Epidermal melanocyte (primary cell): ENCODE measurements at regions not wholly inside any gene's neighbourhood (a gene's known extent, or its start where the extent isn't known, plus 50 kb on each side); places are given as distances from the start of the nearest gene placed in this dataset.
"Not testable (repeated sequence)": the region's sequence is repeated elsewhere in the genome, so short reads cannot be mapped to it uniquely, and the experiment has no call there.

Experiments used
- DNase-seq: peaks from one replicate; pipeline ENCODE4 v3.0.0; 2011; ENCODE audit warnings: low spot score; ENCODE audit not compliant: insufficient read length

DNA sequence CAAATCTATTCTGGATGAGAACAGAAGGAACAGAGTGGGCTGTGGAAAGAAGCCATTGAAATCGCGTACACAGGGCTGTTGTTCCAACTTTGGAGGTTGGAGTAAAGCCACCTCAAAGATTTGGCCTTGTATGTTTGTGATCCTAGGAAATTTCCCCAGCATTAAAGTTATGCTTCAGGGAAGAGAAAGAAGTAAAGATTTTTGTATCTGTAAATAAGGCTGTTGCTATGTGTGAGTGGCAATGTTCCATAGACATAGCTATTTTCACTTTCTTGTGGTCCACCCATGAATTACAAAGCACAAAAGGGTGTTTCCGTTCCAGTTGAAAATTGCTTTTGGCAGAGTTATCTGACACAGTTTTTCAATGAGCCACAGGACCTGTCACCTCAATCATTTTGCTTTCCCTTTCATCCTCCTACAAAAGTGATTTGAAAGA lies 321.3 kb downstream of the TFAP2B start:
- DNase-seq, result no peak

DNA sequence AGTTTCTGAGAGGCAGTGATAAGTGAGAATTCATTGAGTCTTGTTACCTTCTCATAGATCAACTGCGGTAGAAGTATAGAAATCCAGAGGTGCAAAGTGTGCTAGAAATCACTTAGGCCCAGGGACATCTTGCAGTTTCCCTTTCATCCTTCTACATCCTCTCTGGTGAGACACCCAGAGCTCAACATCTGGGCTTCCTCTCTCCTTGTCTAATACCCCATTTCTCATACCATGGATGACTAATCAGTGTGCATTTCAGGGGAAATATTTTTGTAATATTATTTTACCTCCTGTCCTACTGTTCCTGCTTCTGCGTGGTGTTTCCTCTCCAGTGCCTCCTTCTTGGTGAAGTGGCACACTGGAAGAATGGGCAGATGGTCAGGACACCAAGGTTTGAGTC lies 322.4 kb downstream of the TFAP2B start:
- no peak for DNase-seq

DNA sequence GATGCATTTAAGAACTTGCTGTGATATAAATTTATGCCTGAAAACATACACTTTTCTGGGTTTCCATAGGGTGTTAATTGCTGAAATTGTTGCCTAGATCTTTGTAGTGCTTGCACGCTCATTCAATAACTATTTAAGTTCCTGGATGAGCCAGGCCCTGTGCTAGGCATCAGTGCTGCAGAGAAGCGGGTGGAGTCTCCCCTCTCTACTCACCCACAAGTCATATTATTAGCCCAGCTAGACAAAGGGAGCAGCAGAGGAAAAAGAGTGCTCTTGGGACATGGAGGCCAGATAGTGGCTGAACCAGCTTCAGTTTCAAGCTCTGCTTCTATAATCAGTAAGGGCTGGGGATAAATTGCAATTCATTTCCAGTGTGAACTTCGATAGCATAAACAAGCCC lies 329.1 kb downstream of the TFAP2B start:
- DNase-seq, result no peak

DNA sequence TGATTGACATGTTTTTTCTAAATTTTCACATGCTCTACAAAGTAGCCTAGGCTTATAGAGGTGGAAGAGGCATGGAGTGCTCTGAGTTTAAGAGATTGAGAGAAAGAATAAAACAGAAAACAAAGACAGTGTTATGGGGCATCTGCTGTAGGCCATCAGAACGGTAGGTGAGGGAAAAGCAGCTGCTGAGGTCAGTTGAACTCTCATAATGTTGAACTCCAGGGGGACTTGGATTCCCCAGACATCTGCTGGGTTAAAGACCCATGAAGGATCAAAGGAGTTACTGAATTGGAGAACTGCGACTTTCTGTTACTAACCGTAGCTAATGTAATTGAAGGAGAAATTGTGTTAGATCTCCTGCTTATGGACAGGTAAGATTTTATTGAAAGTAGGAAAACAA lies 333.9 kb downstream of the TFAP2B start:
- no peak for DNase-seq

DNA sequence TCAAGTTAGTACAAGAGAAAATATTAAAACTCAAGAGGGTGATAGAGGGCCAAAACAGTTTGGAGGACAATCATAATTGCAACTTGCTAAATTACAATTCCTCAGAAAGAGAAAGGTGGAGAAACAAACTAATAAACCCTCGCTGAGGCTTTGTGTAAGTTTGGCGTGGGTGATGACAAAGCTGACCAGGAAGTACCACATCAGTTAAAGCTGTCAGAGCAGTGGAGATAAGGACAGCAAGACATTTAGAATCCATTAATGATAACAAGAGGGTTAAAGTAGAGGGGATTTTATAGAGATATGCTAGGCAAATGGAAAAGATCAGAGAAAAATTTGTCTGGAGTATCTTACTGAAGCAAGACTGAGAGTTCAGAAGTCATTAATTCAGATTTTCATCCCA lies 334.4 kb downstream of the TFAP2B start:
- no peak for DNase-seq

DNA sequence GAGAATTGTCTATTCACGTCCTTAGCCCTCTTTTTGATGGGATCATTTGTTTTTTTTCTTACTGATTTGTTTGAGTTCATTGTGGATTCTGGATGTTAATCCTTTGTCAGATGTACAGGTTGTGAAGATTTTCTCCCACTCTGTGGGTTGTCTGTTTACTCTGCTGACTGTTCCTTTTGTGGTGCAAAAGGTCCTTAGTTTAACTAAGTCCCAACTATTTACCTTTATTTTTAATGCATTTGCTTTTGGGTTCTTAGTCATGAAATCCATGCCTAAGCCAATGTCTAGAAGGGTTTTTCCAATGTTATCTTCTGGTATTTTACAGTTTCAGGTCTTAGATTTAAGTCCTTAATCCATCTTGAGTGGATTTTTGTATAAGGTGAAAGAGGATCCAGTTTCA lies 336.3 kb downstream of the TFAP2B start:
- DNase-seq, result not testable (repeated sequence)

DNA sequence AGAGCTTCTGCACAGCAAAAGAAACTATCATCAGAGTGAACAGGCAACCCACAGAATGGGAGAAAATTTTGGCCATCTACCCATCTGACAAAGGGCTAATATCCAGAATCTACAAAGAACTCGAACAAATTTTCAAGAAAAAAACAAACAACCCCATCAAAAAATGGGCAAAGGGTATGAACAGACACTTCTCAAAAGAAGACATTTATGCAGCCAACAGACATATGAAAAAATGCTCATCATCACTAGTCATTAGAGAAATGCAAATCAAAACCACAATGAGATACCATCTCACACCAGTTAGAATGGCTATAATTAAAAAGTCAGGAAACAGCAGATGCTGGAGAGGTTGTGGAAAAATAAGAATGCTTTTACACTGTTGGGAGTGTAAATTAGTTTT lies 340.6 kb downstream of the TFAP2B start:
- DNase-seq, result not testable (repeated sequence)

DNA sequence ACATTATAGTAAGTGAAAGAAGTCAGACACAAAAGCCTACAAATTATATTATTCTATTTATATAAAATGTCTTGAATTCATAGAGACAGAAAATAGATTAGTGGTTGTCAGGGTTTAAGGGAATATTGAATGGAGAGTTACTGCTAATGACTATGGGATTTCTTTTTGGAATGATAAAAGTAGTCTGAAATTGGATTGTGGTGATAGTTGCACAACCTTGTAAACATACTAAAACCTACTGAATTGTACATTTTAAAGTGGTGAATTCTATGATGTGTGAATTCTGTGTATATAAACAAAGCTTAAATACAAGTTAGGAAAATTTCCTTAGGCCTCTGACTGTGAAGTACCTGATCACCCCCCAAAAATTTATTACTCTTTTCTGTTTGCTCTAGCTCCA lies 343.1 kb downstream of the TFAP2B start:
- no peak for DNase-seq

DNA sequence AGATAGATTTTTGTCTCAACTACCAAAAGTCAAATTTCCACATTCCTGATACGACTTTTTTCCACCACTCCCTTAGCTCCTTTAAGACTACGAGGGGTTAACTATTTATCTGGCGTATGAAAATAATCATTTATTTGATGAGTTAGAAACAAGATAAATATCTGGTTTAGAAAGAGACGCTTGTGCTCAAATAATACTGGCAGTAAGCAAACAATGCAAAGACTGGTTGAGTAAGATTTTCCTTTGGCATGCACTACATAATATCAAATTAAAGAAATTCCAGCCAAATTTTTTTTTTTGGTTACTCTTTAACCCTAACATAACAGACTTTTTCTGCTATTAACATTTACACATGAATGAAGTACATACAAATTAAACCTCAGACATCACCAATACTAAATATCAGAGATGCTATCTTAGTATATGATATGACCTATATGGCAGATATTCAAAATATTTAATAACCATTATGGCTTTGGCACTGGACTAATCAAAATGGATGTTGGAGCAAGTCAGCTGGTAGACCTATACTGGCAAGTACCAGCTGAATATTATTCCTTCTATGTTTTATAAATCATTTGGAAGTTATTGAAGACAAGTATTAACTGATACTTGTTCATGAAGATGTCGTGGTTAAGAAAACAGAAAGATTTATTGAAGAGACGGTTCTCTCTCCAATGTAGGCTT lies 345.3 kb downstream of the TFAP2B start:
- no peak for DNase-seq

DNA sequence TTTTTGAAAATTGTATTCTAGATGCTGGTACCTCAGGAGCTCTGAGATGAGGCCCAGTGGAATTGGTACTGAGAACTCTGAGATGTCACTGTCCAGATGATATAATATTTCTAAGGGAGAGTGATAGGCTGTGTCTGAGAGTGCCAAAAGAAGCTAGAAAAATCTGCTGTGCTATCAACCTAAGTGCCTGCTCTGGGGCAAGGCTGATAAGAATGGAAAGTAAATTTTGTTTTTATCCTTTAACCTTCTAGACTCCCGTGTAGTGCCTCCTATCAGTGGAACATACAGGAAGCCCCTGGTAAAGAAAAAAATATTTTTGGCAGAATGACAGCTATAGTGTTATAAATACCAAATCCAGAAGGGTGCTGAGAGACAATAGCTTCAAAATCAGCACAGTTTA lies 348.2 kb downstream of the TFAP2B start:
- DNase-seq, result no peak

DNA sequence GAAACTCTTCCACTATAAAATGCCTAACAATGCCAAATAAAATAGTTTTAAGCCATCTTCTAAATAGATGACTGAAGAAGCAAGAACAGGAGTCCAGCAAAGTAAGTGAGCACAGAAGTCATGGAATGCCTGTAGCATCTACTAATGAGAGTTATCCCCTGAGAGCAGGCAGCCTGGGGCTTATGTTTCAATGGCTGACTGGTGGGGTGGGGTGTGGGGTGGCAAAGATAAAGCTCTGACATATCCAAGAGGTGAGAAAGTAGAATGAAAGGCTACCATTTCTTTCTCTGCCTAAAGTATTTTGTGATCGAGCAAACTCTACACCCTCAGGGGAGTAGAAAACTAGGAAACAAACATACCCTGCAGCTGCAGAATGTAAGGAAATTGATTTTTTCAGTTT lies 348.8 kb downstream of the TFAP2B start:
- DNase-seq, result no peak

DNA sequence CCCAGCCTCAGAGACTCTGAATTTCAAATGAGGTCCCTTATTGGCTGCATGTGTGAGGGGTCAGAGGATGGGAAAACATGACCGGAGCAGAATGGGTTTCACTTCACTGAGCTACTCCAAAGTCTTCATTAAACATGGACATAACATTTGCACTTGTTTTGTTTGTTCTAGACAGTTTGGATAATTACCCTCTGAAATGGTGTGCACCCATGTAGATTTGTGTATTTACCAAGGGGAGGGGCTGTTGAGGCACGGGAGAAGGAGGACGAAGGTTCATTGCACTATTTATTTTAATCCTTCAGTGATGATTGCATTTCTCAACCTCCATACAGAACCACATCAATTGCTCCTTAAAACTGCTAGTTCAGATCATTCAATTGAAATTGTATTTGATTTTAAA lies 364.2 kb downstream of the TFAP2B start:
- DNase-seq, result no peak

DNA sequence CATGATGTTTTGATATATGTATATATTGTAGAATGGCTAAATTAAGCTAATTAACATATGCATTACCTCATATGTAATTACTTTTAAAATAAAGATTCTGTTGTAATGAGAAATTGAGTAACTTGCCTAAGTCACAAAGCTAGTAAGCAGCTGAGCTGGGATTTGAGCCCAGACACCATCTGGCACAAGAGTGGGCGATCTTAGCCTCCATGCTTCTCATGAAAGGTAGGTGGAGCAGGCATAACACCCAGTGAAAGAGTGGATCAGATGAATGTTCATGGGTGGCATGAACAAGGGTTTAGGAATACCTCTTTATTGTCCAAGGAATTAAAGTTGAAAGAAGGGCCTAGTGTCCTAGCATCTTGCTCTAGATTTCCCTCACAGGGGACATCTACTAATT lies 365.4 kb downstream of the TFAP2B start:
- DNase-seq, result no peak

DNA sequence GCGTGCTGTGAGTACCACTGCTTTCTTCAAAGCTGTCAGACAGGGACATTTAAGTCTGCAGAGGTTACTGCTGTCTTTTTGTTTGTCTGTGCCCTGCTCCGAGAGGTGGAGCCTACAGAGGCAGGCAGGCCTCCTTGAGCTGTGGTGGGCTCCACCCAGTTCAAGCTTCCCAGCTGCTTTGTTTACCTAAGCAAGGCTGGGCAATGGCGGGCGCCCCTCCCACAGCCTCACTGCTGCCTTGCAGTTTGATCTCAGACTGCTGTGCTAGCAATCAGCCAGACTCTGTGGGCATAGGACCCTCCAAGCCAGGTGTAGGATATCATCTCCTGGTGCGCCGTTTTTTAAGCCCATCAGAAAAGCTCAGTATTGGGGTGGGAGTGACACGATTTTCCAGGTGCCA lies 374.5 kb downstream of the TFAP2B start:
- DNase-seq, result not testable (repeated sequence)

DNA sequence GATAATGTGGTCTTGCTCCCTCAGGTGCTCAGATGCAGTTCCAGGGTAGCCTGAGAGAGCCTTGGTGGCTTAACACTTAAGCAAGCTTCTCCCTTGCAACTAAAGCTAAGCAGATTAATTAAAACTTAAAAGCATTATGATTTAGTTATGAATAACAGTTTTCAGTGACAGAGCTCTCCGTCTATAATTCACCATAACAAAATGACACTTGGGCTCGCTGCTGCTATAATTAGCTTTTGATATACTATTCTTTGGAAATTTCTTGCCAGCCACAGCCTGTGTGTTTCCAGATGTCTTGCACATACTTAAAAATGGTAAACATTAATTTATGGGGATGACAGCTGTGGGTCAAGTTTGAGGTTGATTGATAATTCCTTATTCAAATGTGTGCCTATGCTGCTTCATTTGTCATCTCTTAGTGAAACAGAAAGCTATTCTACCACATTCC lies 380.5 kb downstream of the TFAP2B start:
- DNase-seq, result no peak

DNA sequence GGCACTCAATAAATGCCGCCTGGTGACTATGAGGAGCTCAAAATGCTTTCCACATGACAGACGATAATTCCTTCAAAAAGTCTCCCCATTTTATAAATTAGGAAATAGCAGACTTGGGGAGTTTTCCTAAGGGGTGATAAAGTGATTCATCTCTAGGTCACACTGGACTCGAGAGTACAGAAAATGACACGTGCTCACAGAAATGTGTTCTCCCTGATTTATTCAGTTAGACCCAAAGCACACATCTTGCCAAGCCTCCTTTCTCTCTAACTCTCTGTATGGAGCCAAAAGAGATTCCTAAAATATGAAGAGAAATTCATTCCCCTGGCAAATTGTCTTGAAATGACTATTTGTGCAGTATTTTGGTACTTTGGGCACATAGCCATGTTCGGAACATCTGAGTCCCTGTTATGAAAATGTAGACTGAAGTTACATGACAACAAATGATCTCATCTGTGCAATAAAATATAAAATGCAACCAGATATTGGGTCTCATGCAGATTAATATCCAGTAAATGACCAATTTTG lies 381.1 kb downstream of the TFAP2B start:
- no peak for DNase-seq

DNA sequence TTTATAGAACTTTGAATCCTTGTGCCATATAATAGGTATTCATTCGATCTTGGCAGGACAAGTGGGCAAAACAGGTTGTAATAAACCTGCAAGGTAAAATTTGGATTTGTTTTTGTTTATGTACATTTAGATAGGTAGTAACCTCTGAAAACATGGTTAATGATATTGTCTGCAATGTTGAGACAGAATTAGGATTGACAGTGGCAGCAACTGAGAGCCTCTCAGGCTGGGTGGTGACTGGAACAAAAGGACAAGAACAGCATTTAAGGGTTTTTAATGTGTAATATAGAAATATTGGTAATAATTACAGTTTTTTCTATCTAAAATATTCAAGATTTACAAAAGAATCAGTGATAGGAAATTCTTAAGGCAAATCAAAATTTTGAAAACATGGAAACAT lies 382.0 kb downstream of the TFAP2B start:
- DNase-seq, result no peak

DNA sequence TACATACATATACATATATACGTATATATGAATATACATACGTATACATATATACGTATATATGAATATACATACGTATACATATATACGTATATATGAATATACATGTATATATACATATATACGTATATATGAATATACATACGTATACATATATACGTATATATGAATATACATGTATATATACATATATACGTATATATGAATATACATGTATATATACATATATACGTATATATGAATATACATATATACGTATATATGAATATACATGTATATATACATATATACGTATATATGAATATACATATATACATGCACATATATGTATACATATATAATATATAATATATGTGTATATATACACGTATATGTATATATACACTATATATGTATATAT lies 384.0 kb downstream of the TFAP2B start:
- DNase-seq, result not testable (repeated sequence)

DNA sequence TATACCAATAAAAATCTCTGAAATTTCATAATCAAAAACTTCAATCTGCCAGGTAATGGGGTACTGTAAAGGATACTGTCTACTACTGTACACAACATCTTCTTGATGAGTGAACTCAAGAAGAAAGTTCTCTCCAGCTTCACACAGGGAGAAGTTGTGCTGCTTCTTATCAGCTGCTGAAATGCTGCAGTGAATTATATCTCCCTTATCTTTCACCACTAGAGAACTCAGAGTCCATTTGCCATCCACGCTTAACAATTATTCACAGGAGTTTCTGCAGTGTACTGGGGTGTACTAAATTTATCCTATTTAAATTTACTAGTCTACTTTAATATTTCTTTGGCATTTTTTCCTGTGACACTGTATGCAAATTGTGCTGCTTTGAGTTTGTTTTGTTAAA lies 384.8 kb downstream of the TFAP2B start:
- DNase-seq, result no peak

DNA sequence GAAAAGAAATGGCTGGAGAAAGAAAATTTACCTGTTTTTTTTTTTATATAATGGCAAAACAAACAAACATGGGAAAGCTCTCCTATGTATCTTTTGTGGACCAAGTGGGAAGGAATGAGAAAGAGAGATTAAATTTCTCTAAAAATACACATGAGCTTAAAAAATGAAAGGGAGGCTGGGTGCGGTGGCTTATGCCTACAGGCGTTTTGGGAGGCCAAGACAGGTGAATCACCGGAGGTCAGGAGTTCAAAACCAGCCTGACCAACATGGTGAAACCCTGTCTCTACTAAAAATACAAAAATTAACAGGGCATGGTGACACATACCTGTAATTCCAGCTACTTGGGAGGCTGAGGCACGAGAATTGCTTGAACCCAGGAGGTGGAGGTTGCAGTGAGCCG lies 388.0 kb downstream of the TFAP2B start:
- not testable (repeated sequence) for DNase-seq

DNA sequence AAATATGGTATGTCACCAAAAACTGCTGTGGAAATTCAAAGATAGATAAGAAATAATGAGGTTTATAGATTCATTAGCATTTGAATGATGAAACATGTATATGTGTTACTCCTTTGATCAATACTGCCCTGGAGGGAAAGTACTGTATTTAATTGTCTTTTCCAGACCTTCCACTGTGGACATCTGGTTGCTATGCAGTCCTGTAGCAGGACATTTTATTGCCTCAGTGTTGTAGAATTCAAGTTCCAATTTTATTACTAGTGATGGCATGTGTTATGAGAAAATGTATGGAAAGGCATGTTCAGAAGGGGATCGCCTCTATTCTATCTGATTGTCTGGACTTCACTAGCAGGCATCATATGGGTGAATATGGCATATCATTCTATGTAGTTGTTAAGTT lies 391.0 kb downstream of the TFAP2B start:
- no peak for DNase-seq

DNA sequence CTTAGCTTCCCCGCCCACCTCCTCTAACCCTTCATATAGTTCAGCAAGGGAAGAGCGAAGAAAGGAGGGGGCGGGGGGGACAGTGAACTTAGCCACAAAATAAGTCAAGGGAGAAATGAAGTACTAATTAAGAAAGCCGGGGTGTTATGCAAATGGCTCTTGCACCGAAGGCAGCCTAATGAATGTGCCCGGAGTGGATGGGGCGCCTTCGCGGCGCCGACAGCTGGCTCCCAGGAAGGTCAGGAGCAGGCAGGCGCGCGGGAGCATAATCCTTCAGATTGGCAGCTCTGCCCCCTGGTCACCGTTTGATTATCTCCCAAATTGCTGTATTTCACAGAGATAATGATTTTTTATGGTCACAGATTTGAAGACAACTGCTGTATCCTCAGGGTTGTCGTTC lies 395.1 kb downstream of the TFAP2B start:
- no peak for DNase-seq

DNA sequence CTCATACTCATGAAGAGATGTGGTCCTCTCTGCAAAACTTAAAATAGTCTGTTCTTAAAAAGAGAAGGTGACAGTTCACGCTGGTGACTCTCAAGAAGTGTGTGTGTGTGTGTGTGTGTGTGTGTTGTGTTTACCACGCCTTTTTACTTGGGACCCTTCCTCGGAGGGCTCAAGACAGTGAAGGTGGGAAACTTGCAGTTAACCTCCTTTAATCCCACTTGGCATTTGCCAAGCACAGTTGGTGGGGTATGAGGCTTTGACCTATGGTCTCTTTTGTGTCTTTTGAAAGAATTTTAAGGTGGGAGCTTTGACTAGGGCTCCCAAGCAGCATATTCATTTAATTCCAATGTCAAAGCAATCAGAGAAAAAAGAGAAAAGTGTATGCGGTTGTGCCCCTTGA lies 395.8 kb downstream of the TFAP2B start:
- no peak for DNase-seq

DNA sequence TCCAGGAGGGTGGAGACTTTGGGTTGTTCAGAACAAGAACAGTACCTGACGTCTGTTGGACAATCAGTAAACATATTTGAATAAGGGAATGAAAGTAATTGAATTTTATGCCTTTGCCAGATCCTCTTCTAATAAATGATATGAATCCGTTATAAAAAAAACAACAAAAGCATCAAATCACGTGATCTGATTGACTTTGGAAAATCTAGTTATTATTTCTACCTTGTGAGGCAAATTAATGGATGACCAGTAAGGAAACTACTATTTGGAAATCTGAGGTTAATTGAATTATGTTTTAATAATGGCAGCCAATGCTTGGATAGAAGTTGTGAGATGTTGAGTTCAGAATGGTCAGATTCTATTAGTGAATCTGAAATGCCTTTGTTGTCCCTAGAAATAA lies 399.5 kb downstream of the TFAP2B start:
- no peak for DNase-seq
